Skin of body (tissue), 1 donor: ENCODE measurements at regions not wholly inside any gene's neighbourhood (a gene's known extent, or its start where the extent isn't known, plus 50 kb on each side); places are given as distances from the start of the nearest gene placed in this dataset.
"Not testable (repeated sequence)": the region's sequence is repeated elsewhere in the genome, so short reads cannot be mapped to it uniquely, and the experiment has no call there.

Experiments used
- DNase-seq: peaks from one replicate; lab custom pipeline; 2025; lab: John Stamatoyannopoulos, UW

DNA sequence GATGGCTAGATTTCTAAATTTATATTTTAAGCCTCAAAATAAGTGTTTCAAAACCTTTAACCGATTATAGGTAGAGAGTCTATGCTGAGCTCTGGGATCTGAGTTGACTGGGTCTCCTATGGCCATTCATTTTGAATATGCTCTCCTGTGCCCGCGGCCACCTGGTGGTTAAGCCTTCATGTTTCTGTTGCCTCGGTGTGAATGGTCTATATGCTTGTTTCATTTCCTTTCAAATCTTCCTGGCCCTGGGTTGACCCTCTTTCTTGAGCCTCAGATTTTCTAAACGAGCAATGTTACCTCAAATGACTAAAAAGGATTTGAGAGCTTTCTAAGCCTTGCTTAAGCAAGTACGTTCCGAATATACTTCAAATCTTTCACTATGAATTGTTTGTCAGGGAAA lies 789.4 kb upstream of the KIRREL3 start:
- no peak for DNase-seq

- DNase-seq: not testable (repeated sequence)
Observed at GRCh38 chr11:127772938-127773337, 772.4 kb upstream of the KIRREL3 start.

GRCh38 chr11:127768931-127769330 lies 768.4 kb upstream of the KIRREL3 start:
- not testable (repeated sequence) for DNase-seq

DNA sequence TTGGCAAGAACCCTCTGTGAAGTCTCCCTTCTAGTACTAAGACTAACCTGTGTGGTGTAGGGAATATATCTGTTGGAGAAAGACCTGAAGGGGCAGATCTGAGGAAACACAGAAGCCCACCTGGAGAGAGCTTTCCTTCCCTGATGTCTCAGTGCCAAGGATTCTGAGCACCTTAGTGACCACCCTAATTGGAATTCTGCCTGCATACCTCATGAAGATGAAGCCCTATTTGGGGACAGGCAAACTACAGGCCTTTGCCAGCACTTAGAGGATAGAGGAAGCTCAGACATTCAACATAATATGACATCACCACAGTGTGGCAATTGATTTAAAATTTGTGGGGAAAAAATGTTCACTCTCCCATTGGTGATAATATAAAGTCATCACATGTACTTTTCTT lies 766.2 kb upstream of the KIRREL3 start:
- DNase-seq: no peak

DNA sequence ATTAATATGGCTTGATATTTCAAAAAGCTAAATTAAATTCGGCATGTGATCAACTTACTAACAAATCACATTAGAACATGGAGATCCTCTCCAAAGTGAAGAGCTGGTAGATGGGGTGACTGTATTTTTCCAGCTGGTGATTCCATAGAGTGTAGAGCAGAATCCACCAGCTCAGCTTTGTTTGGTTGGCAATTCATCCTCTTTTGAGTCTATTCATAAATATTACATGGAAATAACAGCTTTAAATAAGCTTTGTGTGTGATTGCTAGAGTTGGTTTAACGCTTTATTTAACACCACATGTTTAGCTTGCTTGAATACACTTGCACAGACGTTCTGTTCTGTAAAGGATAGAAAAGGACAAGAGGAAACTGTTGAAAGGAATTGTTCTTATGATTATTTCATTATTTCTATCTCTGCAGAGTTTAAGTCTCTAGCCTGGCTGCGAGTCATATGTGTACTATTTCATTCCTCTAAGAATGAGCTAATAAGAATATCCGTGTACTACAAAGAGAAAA lies 738.3 kb upstream of the KIRREL3 start:
- no peak for DNase-seq

DNA sequence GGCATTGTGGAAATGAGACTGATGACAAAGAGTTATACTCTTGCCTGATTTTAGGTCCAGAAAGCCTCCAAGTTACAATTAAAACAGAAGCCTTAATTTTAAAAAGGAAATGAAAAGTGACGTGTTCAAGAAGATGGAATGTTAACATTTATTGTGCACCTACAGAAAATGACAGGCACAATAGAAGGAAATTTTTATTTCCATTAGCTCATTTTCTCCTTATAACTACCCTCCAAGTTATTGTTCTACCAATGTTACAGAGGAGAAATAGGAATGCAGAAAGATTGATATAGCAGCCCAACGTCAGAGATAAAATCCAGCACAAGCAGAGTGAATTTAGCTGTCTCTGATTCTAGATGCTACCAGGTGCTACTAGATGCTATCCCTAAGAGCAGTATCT lies 736.9 kb upstream of the KIRREL3 start:
- DNase-seq: no peak

GRCh38 chr11:127733552-127733951 lies 733.0 kb upstream of the KIRREL3 start:
- DNase-seq: peak; percentile 33

- DNase-seq: no peak
Observed at GRCh38 chr11:127726367-127726766, 725.8 kb upstream of the KIRREL3 start.

GRCh38 chr11:127723714-127724113 lies 723.1 kb upstream of the KIRREL3 start:
- no peak for DNase-seq

DNA sequence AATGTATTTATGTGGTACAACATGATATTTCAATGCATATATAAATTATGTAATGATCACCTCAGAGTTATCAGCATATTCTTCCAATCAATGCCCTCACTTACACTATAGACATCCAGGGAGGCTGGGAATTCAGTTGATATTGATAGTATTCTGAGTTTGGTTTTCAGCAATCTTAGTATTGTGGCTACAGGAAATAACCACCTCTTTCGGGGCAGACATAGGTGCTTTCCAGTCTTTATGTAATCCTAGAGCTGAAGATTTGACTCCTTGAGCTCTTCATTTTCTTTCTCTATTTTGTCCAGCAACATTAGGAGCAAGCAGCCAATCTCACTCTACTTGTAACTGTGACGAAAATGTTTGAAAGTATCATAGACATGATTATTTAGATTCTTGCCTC lies 712.7 kb upstream of the KIRREL3 start:
- DNase-seq: no peak

DNA sequence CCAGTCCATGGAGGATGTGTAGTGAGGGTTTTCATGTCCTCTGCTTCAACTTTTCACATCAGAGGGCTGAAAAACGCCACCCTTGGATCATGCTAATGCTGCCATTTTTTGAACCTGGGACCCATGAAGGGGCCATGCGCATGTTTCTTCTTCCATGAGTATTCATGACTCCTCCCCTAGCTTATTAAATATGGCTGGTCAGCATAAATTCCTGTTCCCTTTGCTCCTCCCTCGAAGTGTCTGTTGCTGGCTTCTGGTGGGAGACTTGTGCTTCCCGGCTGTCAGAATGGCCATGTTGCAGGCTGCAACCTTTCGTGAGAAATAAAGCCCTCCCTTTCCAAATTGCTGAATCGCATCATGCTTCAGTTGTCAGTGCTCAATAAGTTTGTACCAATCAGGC lies 711.2 kb upstream of the KIRREL3 start:
- no peak for DNase-seq

- no peak for DNase-seq
Observed at GRCh38 chr11:127710831-127711230, 710.3 kb upstream of the KIRREL3 start.

- DNase-seq: no peak
Observed at GRCh38 chr11:127709960-127710359, 709.4 kb upstream of the KIRREL3 start.

- DNase-seq: no peak
Observed at GRCh38 chr11:127693686-127694085, 693.1 kb upstream of the KIRREL3 start.

DNA sequence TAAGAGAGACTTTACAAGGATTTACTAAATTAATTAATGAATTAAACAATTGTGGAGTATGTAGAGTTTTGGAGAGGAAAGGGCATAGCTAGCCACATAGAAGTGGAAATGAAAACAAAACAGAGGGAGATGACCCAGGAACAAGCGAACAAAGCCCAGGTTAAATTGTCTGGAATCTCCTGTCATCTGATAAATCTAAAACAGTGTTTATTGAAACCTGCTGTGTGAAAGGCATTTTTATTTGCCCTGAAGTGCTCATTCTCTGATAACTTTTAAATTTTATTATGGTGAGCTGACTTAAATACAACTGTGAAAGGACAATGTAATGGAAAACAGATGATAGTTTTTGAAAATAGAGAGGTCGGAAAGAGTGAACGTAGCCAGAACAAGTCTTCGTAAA lies 682.8 kb upstream of the KIRREL3 start:
- no peak for DNase-seq

DNA sequence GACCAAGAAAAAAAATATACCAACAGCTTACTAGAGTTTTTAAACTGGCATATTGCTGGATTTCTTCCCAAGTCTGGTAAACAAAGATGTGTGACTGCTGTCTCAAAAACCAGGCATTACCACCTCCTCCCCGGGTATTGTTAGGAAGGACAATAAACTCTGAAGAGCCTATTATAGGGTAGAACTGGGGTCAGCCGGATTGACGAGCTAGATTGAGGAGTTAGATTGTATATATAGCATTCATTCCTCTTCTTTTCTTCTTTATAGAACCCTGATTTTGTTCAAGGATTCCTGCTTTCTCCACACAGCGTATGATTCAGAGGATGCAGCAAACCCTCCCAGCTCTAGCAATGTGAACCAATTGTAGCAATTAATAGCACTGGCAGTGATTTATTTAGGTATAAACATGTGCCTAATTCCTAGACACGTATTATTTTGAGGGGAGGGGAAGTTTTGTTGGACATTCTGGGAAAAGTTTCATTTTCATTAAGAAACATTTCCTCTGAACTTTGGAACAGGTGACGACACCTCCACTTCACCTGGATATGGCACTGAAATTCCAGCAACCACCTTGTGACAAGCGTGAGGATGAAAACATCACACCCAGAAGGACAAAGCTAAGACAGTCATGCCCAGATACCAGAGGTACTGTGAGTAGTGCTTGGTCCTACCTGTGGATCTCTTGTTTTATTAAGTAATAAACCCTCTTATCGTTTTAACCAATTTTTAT lies 679.4 kb upstream of the KIRREL3 start:
- DNase-seq: no peak

- no peak for DNase-seq
Observed at GRCh38 chr11:127678631-127679030, 678.1 kb upstream of the KIRREL3 start.

DNA sequence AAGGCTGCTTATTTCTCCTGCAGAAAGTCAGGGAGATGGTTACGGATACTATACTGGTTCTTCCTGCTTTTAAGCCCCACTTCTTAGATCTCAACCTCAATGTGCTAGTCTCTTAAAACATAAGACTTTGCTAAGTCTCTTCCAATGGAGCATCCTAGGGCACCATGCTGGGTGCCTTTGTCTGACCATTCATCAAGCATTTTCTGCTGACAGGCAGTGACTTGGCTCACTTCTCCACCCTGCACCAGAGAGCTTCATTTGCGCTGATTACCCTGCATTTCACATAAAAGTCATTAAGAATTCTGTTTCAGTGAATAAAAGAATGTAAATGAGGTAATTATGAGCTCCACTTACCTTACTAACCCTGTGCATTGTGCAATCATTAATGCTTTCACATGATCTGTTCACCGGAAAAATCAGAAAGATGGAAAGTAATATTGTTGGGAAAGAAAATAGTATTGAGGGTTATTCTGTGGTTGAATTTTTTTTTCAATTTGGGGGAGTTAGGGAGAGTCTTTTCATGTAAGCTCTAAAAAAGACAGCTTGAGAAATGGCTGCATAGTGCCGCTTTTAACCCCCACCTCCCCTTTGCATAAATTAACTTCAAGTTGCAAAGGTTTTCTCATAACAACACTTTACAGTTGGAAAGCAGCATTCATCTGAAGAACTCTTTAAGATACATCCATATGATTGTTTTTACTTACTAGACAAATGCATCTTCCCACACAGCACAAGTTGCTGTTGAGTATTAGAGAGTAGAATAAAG lies 677.3 kb upstream of the KIRREL3 start:
- DNase-seq: no peak

DNA sequence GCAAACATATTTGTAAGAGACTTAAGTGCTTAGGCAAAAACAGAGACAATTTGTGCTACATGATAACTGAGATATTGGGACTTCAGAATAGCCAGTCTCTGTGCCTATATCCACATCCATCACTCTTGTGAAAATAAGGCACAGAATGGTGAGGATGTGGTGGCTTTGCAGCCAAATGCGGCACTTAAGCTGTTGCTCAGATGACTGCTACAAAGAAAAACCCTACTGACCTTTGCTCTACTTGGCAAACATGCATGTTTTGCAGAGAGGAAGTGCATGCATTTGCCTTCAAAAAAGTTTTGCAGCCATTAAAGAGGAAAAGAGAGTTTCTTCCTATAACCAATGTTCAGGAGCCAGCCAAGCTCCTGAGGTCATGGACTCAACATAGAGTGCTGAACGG lies 675.0 kb upstream of the KIRREL3 start:
- peak; percentile 6 for DNase-seq

- DNase-seq: no peak
Observed at GRCh38 chr11:127674754-127675153, 674.2 kb upstream of the KIRREL3 start.

GRCh38 chr11:127670374-127671119 lies 670.0 kb upstream of the KIRREL3 start:
- no peak for DNase-seq
